Astrocyte of the spinal cord (primary cell): ENCODE measurements at regions not wholly inside any gene's neighbourhood (a gene's known extent, or its start where the extent isn't known, plus 50 kb on each side); places are given as distances from the start of the nearest gene placed in this dataset.

Experiments used
- DNase-seq: peaks from one replicate; pipeline ENCODE4 v3.0.0; 2011; ENCODE audit warnings: low read depth, low spot score
- H3K4me3 ChIP-seq: 2 replicates; pipeline ENCODE4 v1.5.1; 2011; ENCODE audit warnings: low read depth, mild to moderate bottlenecking, low read length, moderate library complexity
- in situ Hi-C: cut with HindIII; loops from 2 replicates; pipeline ENCODE4 v1.10.0; 2017; ENCODE audit warnings: low sequenced_read_pairs
- TF ChIP-seq, protein P1 (sequence below): IDR thresholded peaks from 2 replicates; pipeline ENCODE4 v1.5.1; 2012; ENCODE audit warnings: low read depth, mild to moderate bottlenecking, low read length, inconsistent platforms

DNA sequence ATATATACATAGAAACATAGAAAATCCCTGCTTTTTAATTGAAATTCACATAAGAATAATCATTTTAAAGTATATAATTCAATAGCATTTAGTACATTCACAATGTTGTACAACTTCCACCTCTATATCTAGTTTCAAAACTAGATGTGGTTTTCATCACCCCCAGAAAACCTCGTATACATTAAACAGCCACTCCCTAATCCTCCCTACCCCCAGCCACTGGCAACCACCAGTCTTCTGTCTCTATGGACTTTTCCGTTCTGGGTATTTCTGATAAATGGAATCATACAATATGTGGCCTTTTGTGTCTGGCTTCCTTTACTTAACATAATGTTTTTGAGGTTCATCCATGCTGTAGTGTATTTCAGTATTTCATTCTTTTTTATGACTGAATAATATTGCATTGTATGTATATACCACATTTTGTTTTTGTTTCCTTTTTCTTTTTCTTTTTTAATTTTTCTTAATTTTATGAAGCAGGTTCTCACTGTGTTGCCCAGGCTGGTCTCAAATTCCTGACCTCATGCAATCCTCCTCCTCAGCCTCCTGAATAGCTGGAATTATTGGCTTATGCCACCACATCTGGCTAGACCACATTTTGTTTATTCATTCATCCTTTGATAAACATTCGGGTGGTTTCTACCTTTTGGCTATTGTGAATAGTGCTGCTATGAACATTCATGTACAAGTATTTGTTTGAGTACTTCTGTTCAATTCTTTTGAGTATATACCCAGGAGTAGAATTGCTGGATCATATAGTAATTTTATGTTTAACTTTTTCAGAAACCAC, 50.6 kb upstream of the RNF152 start:
- TF ChIP-seq, protein P1, sequence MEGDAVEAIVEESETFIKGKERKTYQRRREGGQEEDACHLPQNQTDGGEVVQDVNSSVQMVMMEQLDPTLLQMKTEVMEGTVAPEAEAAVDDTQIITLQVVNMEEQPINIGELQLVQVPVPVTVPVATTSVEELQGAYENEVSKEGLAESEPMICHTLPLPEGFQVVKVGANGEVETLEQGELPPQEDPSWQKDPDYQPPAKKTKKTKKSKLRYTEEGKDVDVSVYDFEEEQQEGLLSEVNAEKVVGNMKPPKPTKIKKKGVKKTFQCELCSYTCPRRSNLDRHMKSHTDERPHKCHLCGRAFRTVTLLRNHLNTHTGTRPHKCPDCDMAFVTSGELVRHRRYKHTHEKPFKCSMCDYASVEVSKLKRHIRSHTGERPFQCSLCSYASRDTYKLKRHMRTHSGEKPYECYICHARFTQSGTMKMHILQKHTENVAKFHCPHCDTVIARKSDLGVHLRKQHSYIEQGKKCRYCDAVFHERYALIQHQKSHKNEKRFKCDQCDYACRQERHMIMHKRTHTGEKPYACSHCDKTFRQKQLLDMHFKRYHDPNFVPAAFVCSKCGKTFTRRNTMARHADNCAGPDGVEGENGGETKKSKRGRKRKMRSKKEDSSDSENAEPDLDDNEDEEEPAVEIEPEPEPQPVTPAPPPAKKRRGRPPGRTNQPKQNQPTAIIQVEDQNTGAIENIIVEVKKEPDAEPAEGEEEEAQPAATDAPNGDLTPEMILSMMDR = no peak
- in situ Hi-C loops = no loop called here
- no peak overlapping the region for H3K4me3 ChIP-seq
- DNase-seq = no peak
